Thyroid gland (tissue), 4 donors: ENCODE measurements at regions not wholly inside any gene's neighbourhood (a gene's known extent, or its start where the extent isn't known, plus 50 kb on each side); places are given as distances from the start of the nearest gene placed in this dataset.

Source experiments
- CTCF ChIP-seq, 6 experiments: fragments of 200-600 bp in 3 of 6; fragments of 450-650 bp in 3 of 6; sonication (generic) in 3 of 6; IDR thresholded peaks; one replicate each; pipeline ENCODE4 v1.5.1; 2016 to 2019; ENCODE audit warnings: antibody characterized with exemption in 6 of 6, mild to moderate bottlenecking in 2 of 6, inconsistent platforms in 1 of 6, moderate library complexity in 1 of 6
- POLR2A ChIP-seq, 2 donors: fragments of 450-650 bp; IDR thresholded peaks; one replicate each; pipeline ENCODE4 v1.6.1; 2017; ENCODE audit warnings: antibody characterized with exemption in 2 of 2, mild to moderate bottlenecking in 2 of 2, moderate library complexity in 1 of 2

- TF ChIP-seq CTCF (IDR thresholded peaks at IDR 0.05) (no peak), POLR2A (IDR thresholded peaks at IDR 0.05) (no peak)
Measured at GRCh38 chr2:6793913-6794312, 71.8 kb downstream of the CMPK2 start.
